CD4-positive, alpha-beta T cell (primary cell): ENCODE measurements at regions not wholly inside any gene's neighbourhood (a gene's known extent, or its start where the extent isn't known, plus 50 kb on each side); places are given as distances from the start of the nearest gene placed in this dataset.
"Not testable (repeated sequence)": the region's sequence is repeated elsewhere in the genome, so short reads cannot be mapped to it uniquely, and the experiment has no call there.

Experiments used
- ATAC-seq: fragments of 200-7000 bp; cut with Tn5 transposase; one replicate; pipeline ENCODE4 v1.10.0; 2022; ENCODE audit warnings: mild to moderate bottlenecking; ENCODE audit not compliant: poor library complexity
- CTCF ChIA-PET: fragments of 350-600 bp; sonication (Branson Sonifier 250); formaldehyde crosslinking; loops from one replicate; lab custom pipeline; 2021; ENCODE audit warnings: antibody characterized with exemption, inconsistent platforms; lab: Charles Lee
- POLR2A ChIA-PET: fragments of 350-600 bp; sonication (Branson Sonifier 250); formaldehyde crosslinking; loops from one replicate; lab custom pipeline; 2021; ENCODE audit warnings: antibody characterized with exemption, inconsistent platforms; lab: Charles Lee
- DNase-seq, 14 experiments: peaks; one replicate each; pipeline ENCODE4 v3.0.0-alpha.2; 2013 to 2020; ENCODE audit warnings: mixed read lengths in 2 of 14
- H3K27ac ChIP-seq, 2 donors: one replicate each; pipeline versions ENCODE4 v1.5.1 to v1.7.0; 2013; ENCODE audit warnings: low read length in 2 of 2, low read depth in 1 of 2, mild to moderate bottlenecking in 1 of 2
- H3K27me3 ChIP-seq, 2 experiments: 1 replicate in 1 of 2; 2 replicates in 1 of 2; pipeline versions ENCODE4 v1.6.1 to v1.7.0; 2013; ENCODE audit warnings: low read length in 2 of 2, control low read depth in 1 of 2, mild to moderate bottlenecking in 1 of 2, moderate library complexity in 1 of 2; ENCODE audit not compliant: insufficient read depth in 2 of 2, control insufficient read depth in 1 of 2
- H3K36me3 ChIP-seq: one replicate; pipeline ENCODE4 v1.6.1; 2013; ENCODE audit warnings: low read length, control low read depth; ENCODE audit not compliant: insufficient read depth
- H3K4me1 ChIP-seq: one replicate; pipeline ENCODE4 v1.6.1; 2013; ENCODE audit warnings: low read length, control low read depth; ENCODE audit not compliant: insufficient read depth
- H3K4me3 ChIP-seq: one replicate; pipeline ENCODE4 v1.5.1; 2013; ENCODE audit warnings: mild to moderate bottlenecking, low read length, moderate library complexity
- H3K9me3 ChIP-seq, 2 experiments: 1 replicate in 1 of 2; 2 replicates in 1 of 2; pipeline versions ENCODE4 v1.6.1 to v1.7.0; 2013; ENCODE audit warnings: low read length in 2 of 2, mild to moderate bottlenecking in 2 of 2, control low read depth in 1 of 2, moderate library complexity in 1 of 2; ENCODE audit not compliant: control insufficient read depth in 1 of 2, insufficient read depth in 1 of 2
- H3K27ac Mint-ChIP-seq: one replicate; pipeline ENCODE4 v1.8.0; 2020; ENCODE audit warnings: mixed read lengths
- H3K27me3 Mint-ChIP-seq: one replicate; pipeline ENCODE4 v1.8.0; 2021; ENCODE audit warnings: mixed read lengths
- H3K36me3 Mint-ChIP-seq: one replicate; pipeline ENCODE4 v1.8.0; 2021; ENCODE audit warnings: low read depth, mixed read lengths
- H3K4me1 Mint-ChIP-seq: one replicate; pipeline ENCODE4 v1.8.0; 2021; ENCODE audit warnings: low read depth, mixed read lengths
- H3K4me3 Mint-ChIP-seq: one replicate; pipeline ENCODE4 v1.8.0; 2020; ENCODE audit warnings: mild to moderate bottlenecking, mixed read lengths
- H3K9me3 Mint-ChIP-seq: one replicate; pipeline ENCODE4 v1.8.0; 2020; ENCODE audit warnings: mixed read lengths
- intact Hi-C, 2 experiments: fragments of 100-400 bp; cut with DNase I in 1 of 2; cut with micrococcal nuclease in 1 of 2; formaldehyde crosslinking; loops; one replicate each; pipeline versions ENCODE4 v1.15.1 to v1.9.0; 2023 to 2025; cut with DNase I, micrococcal nuclease

GRCh38 chr2:91604629-91605028, 2913.2 kb downstream of the RPIA start:
- CTCF ChIA-PET, H3K36me3 Mint-ChIP-seq, H3K27me3 Mint-ChIP-seq, H3K4me3 Mint-ChIP-seq, H3K36me3 ChIP-seq, H3K27me3 ChIP-seq, H3K9me3 ChIP-seq, DNase-seq, H3K4me1 ChIP-seq, H3K27ac Mint-ChIP-seq, ATAC-seq, POLR2A ChIA-PET, H3K27ac ChIP-seq, H3K4me1 Mint-ChIP-seq, H3K9me3 Mint-ChIP-seq, H3K4me3 ChIP-seq, intact Hi-C loops: not testable (repeated sequence)

DNA sequence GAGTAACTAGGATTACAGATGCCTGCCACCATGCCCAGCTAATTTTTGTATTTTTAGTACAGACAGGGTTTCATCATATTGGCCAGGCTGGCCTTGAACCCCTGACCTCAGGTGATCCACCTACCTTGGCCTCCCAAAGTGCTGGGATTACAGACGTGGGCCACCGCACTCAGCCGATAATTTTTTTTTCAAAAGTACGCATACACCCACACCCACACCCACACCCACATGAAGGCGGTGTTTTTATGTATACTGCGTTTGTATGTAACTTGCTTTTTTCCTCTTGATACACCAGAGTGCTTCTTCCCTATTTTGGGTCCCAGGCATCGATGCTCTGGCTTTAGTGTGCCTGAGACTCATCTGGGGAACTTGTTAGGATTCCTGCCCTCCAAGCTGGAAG, 2932.3 kb downstream of the RPIA start:
- H3K9me3 ChIP-seq, ATAC-seq, CTCF ChIA-PET, H3K4me3 Mint-ChIP-seq, H3K4me3 ChIP-seq, H3K36me3 ChIP-seq, H3K27me3 ChIP-seq, H3K4me1 ChIP-seq, H3K27me3 Mint-ChIP-seq, DNase-seq, H3K27ac Mint-ChIP-seq, H3K36me3 Mint-ChIP-seq, H3K9me3 Mint-ChIP-seq, H3K27ac ChIP-seq, POLR2A ChIA-PET, H3K4me1 Mint-ChIP-seq, intact Hi-C loops: not testable (repeated sequence)

DNA sequence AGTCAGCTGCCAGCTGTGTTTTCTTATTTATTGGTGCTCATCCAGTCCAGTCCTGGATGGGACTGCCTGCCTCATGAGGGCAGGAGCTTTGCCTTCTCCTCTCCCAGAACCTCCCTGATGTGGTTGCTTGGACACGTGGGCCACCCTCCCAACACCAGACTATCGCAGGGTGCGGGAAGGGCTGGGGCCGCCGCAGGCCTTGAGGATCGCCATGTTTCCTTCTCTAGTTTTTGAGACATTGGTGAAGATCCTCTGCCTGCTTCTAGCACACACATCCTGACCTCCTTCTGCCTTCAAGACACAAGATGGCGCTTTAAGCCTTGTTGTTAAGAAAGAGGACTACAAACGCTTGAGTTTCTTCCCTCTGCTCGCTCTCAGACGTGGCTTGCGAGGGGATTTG, 2937.0 kb downstream of the RPIA start:
- H3K36me3 ChIP-seq, H3K36me3 Mint-ChIP-seq, H3K9me3 ChIP-seq, intact Hi-C loops, H3K9me3 Mint-ChIP-seq, H3K4me1 Mint-ChIP-seq, ATAC-seq, H3K27me3 ChIP-seq, H3K4me3 Mint-ChIP-seq, CTCF ChIA-PET, H3K4me3 ChIP-seq, H3K27me3 Mint-ChIP-seq, H3K4me1 ChIP-seq, POLR2A ChIA-PET, H3K27ac Mint-ChIP-seq, DNase-seq, H3K27ac ChIP-seq: not testable (repeated sequence)

GRCh38 chr2:91657193-91657592, 2965.7 kb downstream of the RPIA start:
- H3K9me3 Mint-ChIP-seq, H3K4me1 ChIP-seq, H3K27ac Mint-ChIP-seq, intact Hi-C loops, H3K36me3 ChIP-seq, H3K4me1 Mint-ChIP-seq, H3K36me3 Mint-ChIP-seq, H3K27ac ChIP-seq, CTCF ChIA-PET, H3K4me3 Mint-ChIP-seq, ATAC-seq, H3K4me3 ChIP-seq, H3K27me3 Mint-ChIP-seq, DNase-seq, POLR2A ChIA-PET, H3K27me3 ChIP-seq, H3K9me3 ChIP-seq: not testable (repeated sequence)

- H3K27ac Mint-ChIP-seq, H3K27me3 Mint-ChIP-seq, ATAC-seq, H3K27me3 ChIP-seq, intact Hi-C loops, H3K36me3 ChIP-seq, H3K4me1 ChIP-seq, POLR2A ChIA-PET, H3K36me3 Mint-ChIP-seq, H3K9me3 Mint-ChIP-seq, H3K4me3 ChIP-seq, H3K9me3 ChIP-seq, H3K4me3 Mint-ChIP-seq, H3K27ac ChIP-seq, CTCF ChIA-PET, H3K4me1 Mint-ChIP-seq, DNase-seq: not testable (repeated sequence)
Observed at GRCh38 chr2:91658336-91658735, 2966.9 kb downstream of the RPIA start.

DNA sequence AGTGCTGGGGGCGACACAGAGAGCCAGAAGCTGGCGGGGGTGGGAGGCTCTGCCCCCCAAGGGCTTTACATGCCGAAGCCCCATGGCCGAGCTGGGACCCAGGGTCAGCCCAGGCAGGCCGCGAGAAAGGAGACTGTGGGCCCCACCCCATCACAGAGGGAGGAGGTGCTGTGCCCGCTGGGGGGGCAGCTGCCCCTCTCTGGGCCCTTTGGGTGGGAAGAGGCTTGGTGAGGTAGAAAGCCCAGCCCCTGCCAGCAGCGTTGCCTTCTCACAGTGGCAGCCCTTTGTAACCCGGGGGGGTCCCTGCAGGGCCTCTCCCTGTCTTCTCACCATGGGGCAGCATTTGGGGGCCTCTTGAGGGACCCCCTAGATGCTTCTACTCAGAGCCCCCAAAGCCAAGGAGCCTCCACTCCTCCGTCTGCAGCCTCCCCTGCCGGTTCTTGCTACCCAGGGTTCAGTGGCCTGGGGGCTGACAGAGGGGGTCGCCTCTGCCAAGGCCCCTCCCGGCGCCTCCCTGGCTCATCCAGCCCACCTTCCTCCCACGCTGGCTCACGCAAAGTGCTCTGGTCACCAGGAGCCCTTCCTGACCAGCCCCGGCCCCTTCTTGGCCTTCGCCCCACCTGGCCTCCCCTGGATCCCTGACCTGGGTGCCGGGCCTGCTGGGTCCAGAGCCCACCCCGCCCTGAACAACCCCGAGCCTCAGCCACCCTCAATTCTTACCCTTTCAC, 2967.9 kb downstream of the RPIA start:
- H3K9me3 ChIP-seq, CTCF ChIA-PET, H3K27ac ChIP-seq, H3K27me3 ChIP-seq, H3K4me1 ChIP-seq, H3K9me3 Mint-ChIP-seq, H3K4me1 Mint-ChIP-seq, H3K36me3 Mint-ChIP-seq, DNase-seq, intact Hi-C loops, H3K4me3 ChIP-seq, ATAC-seq, H3K4me3 Mint-ChIP-seq, H3K36me3 ChIP-seq, H3K27ac Mint-ChIP-seq, POLR2A ChIA-PET, H3K27me3 Mint-ChIP-seq: not testable (repeated sequence)

GRCh38 chr2:91659917-91660275, 2968.4 kb downstream of the RPIA start:
- H3K4me1 ChIP-seq, POLR2A ChIA-PET, H3K4me1 Mint-ChIP-seq, H3K4me3 ChIP-seq, H3K4me3 Mint-ChIP-seq, H3K9me3 ChIP-seq, H3K27me3 ChIP-seq, H3K27ac ChIP-seq, H3K9me3 Mint-ChIP-seq, H3K36me3 ChIP-seq, H3K27ac Mint-ChIP-seq, H3K27me3 Mint-ChIP-seq, CTCF ChIA-PET, H3K36me3 Mint-ChIP-seq, intact Hi-C loops: not testable (repeated sequence)
- ATAC-seq (peak; percentile 46), DNase-seq (peak in 1 of 14 experiments; percentile 0)
